Nephron progenitor cell (in vitro differentiated cells): ENCODE measurements at regions not wholly inside any gene's neighbourhood (a gene's known extent, or its start where the extent isn't known, plus 50 kb on each side); places are given as distances from the start of the nearest gene placed in this dataset.

Experiments used
- DNase-seq: peaks from one replicate; pipeline ENCODE4 v3.0.0; 2021
- H3K27ac Mint-ChIP-seq: 2 replicates; pipeline ENCODE4 v1.8.0; 2021; ENCODE audit warnings: mild to moderate bottlenecking, moderate library complexity, mixed read lengths
- H3K27me3 Mint-ChIP-seq: 2 replicates; pipeline ENCODE4 v1.8.0; 2021; ENCODE audit warnings: mild to moderate bottlenecking, low read depth, mixed read lengths; ENCODE audit not compliant: poor library complexity
- H3K36me3 Mint-ChIP-seq: 2 replicates; pipeline ENCODE4 v1.8.0; 2021; ENCODE audit warnings: low read depth, mixed read lengths
- H3K4me1 Mint-ChIP-seq: 2 replicates; pipeline ENCODE4 v1.8.0; 2021; ENCODE audit warnings: mixed read lengths
- H3K4me3 Mint-ChIP-seq: 2 replicates; pipeline ENCODE4 v1.8.0; 2021; ENCODE audit warnings: mild to moderate bottlenecking, moderate library complexity, mixed read lengths
- H3K9me3 Mint-ChIP-seq: 2 replicates; pipeline ENCODE4 v1.8.0; 2021; ENCODE audit warnings: mild to moderate bottlenecking, moderate library complexity, mixed read lengths
- CTCF ChIP-seq: fragments of 200-600 bp; sonication (generic); IDR thresholded peaks from 2 replicates; pipeline ENCODE4 v1.5.0; 2021; ENCODE audit warnings: antibody characterized with exemption

GRCh38 chr1:96374076-96374762, 347.4 kb upstream of the PTBP2 start:
- no peak for TF ChIP-seq CTCF
- Mint-ChIP-seq H3K9me3 (peaks cover 25% of the 10 kb centered on the region), H3K4me1 (peaks cover 10% of the 10 kb centered on the region), H3K27ac (no peak overlapping the region), H3K27me3 (peaks cover 4% of the 10 kb centered on the region), H3K4me3 (no peak overlapping the region), H3K36me3 (peaks cover 5% of the 10 kb centered on the region)
- no peak for DNase-seq

DNA sequence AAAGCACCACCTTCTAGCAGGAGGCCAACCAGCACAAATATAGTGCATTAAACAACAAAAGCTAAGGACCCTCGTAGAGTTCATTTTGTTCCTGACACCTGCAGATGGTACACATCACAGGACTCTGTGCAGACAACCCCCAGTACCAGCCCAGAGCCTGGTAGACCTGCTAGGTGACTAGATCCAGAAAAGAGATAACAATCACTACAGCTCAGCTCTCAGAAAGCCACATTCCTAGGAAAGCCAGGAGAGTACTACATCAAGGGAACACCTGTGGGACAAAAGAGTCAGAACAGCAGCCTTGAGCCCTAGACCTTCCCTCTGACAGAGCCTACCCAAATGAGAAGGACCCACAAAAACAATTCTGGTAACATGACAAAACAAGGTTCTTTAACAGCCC, 344.7 kb upstream of the PTBP2 start:
- no peak for DNase-seq
- peaks cover 5% of the 10 kb centered on the region for H3K36me3 Mint-ChIP-seq
- H3K9me3 Mint-ChIP-seq: peaks cover 32% of the 10 kb centered on the region
- peaks cover 10% of the 10 kb centered on the region for H3K4me1 Mint-ChIP-seq
- H3K27me3 Mint-ChIP-seq: peaks cover 3% of the 10 kb centered on the region
- no peak overlapping the region for H3K4me3 Mint-ChIP-seq
- H3K27ac Mint-ChIP-seq: no peak overlapping the region
- no peak for TF ChIP-seq CTCF

DNA sequence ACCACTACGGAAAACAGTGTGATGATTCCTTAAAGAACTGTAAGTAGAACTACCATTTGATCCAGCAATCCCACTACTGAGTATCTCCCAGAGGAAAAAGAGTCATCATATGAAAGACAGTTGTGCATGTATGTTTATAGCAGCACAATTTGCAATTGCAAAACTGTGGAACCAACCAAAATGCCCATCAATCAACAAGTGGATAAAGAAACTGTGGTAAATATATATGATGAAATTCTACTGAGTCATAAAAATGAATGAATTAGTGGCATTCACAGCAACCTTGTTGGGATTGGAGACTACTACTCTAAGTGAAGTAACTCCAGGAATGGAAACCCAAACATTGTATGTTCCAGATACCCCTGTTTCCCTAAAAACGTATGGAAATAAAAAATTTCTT, 337.0 kb upstream of the PTBP2 start:
- Mint-ChIP-seq H3K27me3 (peaks cover 3% of the 10 kb centered on the region), H3K4me1 (no peaks in the 10 kb centered on the region), H3K36me3 (peaks cover 10% of the 10 kb centered on the region), H3K4me3 (no peak overlapping the region), H3K9me3 (peaks cover 48% of the 10 kb centered on the region), H3K27ac (no peak overlapping the region)
- TF ChIP-seq CTCF: no peak
- DNase-seq: no peak

GRCh38 chr1:96387785-96388184, 333.8 kb upstream of the PTBP2 start:
- Mint-ChIP-seq H3K4me1 (no peaks in the 10 kb centered on the region), H3K36me3 (peaks cover 5% of the 10 kb centered on the region), H3K4me3 (no peak overlapping the region), H3K9me3 (peaks cover 32% of the 10 kb centered on the region), H3K27me3 (no peaks in the 10 kb centered on the region), H3K27ac (no peak overlapping the region)
- DNase-seq: no peak
- TF ChIP-seq CTCF: no peak

- H3K4me1 Mint-ChIP-seq: no peaks in the 10 kb centered on the region
- DNase-seq: no peak
Measured at GRCh38 chr1:96388421-96389310, 332.9 kb upstream of the PTBP2 start.

More at GRCh38 chr1:96388421-96389310, 332.9 kb upstream of the PTBP2 start:
- TF ChIP-seq CTCF: no peak
- Mint-ChIP-seq H3K9me3 (peaks cover 24% of the 10 kb centered on the region), H3K36me3 (peaks cover 5% of the 10 kb centered on the region), H3K27me3 (no peaks in the 10 kb centered on the region), H3K27ac (no peak overlapping the region), H3K4me3 (no peak overlapping the region)
